PC-3 (cell line): ENCODE measurements at regions not wholly inside any gene's neighbourhood (a gene's known extent, or its start where the extent isn't known, plus 50 kb on each side); places are given as distances from the start of the nearest gene placed in this dataset.

Source experiments
- EZH2 ChIP-seq: fragments of 300-600 bp; sonication (generic); IDR thresholded peaks from one replicate; pipeline ENCODE4 v1.6.1; 2017; ENCODE audit warnings: antibody characterized with exemption, mild to moderate bottlenecking, low read length; ENCODE audit not compliant: unreplicated experiment
- EZH2phosphoT487 ChIP-seq: fragments of 300-600 bp; sonication (generic); IDR thresholded peaks from 2 replicates; pipeline ENCODE4 v1.6.1; 2018; ENCODE audit warnings: mild to moderate bottlenecking, antibody characterized with exemption, low read length, borderline replicate concordance
- TF ChIP-seq, protein P1 (sequence below): fragments of 300-600 bp; sonication (generic); conservative IDR thresholded peaks from 2 replicates; pipeline ENCODE4 v1.5.1; 2017; ENCODE audit warnings: antibody characterized with exemption, low read depth, mild to moderate bottlenecking, low read length

DNA sequence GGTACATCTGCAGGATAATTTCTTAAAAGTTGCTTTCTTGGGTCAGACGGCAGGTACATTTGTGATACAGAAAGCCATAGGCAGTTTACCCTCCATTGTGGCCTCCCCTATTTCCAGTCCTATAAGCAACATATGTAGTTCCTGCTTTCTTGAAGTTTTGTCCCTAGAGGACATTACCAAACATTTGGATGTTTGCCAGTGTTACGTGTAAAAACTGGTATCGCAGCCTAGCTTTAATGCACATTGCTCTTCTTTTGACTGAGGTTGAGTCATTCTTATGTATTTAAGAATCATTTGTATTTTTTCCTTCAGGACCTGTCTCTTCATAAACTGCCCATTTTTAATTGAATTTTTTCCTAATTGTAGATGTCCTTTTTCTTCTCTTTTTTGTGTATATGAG is 114.3 kb downstream of the DIPK2A start:
- TF ChIP-seq, protein P1, sequence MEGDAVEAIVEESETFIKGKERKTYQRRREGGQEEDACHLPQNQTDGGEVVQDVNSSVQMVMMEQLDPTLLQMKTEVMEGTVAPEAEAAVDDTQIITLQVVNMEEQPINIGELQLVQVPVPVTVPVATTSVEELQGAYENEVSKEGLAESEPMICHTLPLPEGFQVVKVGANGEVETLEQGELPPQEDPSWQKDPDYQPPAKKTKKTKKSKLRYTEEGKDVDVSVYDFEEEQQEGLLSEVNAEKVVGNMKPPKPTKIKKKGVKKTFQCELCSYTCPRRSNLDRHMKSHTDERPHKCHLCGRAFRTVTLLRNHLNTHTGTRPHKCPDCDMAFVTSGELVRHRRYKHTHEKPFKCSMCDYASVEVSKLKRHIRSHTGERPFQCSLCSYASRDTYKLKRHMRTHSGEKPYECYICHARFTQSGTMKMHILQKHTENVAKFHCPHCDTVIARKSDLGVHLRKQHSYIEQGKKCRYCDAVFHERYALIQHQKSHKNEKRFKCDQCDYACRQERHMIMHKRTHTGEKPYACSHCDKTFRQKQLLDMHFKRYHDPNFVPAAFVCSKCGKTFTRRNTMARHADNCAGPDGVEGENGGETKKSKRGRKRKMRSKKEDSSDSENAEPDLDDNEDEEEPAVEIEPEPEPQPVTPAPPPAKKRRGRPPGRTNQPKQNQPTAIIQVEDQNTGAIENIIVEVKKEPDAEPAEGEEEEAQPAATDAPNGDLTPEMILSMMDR: no peak
- TF ChIP-seq EZH2 (no peak), EZH2phosphoT487 (no peak)
